WTC11 (cell line): ENCODE measurements at regions not wholly inside any gene's neighbourhood (a gene's known extent, or its start where the extent isn't known, plus 50 kb on each side); places are given as distances from the start of the nearest gene placed in this dataset.

Source experiments
- CTCF ChIP-seq: fragments of 200-600 bp; IDR thresholded peaks from 2 replicates; pipeline ENCODE4 v1.8.0; 2022; ENCODE audit warnings: antibody characterized with exemption
- IRF2 ChIP-seq: sonication (generic); formaldehyde crosslinking; IDR thresholded peaks from 2 replicates; pipeline ENCODE4 v1.8.0; 2022; ENCODE audit warnings: low read depth, missing genetic modification reagents, borderline replicate concordance
- JUN ChIP-seq: sonication (generic); formaldehyde crosslinking; IDR thresholded peaks from 2 replicates; pipeline ENCODE4 v1.8.0; 2023; ENCODE audit warnings: mild to moderate bottlenecking, missing genetic modification reagents
- SP1 ChIP-seq: sonication (generic); formaldehyde crosslinking; conservative IDR thresholded peaks from 2 replicates; pipeline ENCODE4 v1.8.1; 2022; ENCODE audit warnings: missing genetic modification reagents
- ZNF219 ChIP-seq: sonication (generic); formaldehyde crosslinking; IDR thresholded peaks from 2 replicates; pipeline ENCODE4 v1.8.0; 2023; ENCODE audit warnings: missing genetic modification reagents, mild to moderate bottlenecking, borderline replicate concordance
- ZNF263 ChIP-seq: sonication (generic); formaldehyde crosslinking; IDR thresholded peaks from 2 replicates; pipeline ENCODE4 v1.8.1; 2022; ENCODE audit warnings: low read depth, mild to moderate bottlenecking, moderate library complexity, missing genetic modification reagents

GRCh38 chr5:125017796-125018195, 271.4 kb upstream of the ZNF608 start:
- TF ChIP-seq IRF2, result no peak
- TF ChIP-seq ZNF219 (CRISPR knock-in tag), result no peak
- TF ChIP-seq SP1, result no peak
- TF ChIP-seq JUN (CRISPR knock-in tag), result no peak
- TF ChIP-seq CTCF, result no peak
- TF ChIP-seq ZNF263, result no peak
